OCI-M1 (cell line): ENCODE measurements at regions not wholly inside any gene's neighbourhood (a gene's known extent, or its start where the extent isn't known, plus 50 kb on each side); places are given as distances from the start of the nearest gene placed in this dataset.

ENCODE experiments used
- DNase-seq: peaks from one replicate; lab custom pipeline; 2025; lab: John Stamatoyannopoulos, UW

DNA sequence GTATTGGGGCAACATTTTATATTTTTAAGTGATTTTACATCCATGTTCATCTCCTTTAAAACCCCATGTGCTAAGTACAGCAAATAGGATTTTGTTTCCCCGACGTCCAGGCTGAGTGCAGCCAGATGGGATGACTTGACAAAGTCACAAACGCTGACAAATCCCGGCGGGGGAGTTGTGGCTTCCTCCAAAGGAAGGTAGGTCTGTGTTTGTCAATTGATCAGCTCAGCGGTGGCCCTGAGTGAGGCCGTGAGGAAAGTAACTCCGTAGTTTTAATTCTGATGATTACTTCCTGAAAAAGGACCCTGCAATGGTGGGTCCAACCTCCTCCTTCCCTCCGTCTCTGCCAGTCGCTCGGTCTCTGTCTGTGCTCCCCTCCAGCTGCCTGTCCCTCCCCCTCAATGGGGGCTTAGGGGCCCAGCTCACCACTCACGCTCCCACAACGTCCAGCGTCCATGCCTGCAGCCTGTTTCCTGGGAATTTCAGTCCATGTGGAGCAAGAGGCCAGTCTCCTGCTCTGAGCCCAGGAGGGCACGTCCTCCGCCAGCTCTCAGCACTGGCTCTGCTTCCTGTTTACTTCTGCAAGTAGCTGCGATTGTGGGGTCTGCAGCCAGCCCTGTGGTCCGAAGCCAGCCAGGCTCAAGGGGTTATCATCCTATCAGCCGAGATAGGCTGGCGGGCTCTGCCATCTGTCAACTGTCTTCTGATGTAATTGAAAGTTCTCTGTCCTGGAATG lies 209.4 kb upstream of the FOXF1 start:
- peak; percentile 27 for DNase-seq

DNA sequence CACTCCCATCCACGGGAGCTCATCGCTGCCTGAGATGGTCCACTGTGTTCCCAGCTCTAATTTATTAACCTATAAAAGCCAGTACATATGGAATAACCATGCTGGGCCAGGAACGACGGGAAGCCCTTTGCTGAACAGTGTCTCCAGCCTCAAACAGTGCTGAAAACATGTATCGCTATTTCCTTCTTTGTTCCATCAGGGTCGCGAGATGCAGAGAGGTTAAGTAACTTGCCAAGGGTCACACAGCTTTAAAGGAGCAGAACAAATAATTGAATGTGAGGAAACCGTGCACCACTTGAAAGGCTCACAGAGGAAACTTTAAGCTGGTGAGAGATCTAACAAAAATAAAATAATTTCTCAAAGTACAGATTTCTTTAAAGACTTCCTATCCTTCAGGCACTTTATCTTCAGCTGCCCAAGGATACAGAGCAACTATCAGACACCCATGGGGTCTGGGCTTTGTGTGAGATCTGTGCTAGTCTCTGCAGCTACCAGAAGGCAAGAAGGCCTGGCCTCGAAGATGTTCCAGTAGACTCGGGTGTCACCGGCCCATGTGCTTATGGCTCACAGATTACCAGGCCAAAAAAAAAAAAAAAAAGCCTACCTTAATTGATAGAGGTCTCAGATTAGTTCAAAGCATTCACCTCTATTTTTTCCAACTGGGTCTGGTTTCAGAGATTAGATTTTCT lies 207.8 kb upstream of the FOXF1 start:
- DNase-seq: no peak

DNA sequence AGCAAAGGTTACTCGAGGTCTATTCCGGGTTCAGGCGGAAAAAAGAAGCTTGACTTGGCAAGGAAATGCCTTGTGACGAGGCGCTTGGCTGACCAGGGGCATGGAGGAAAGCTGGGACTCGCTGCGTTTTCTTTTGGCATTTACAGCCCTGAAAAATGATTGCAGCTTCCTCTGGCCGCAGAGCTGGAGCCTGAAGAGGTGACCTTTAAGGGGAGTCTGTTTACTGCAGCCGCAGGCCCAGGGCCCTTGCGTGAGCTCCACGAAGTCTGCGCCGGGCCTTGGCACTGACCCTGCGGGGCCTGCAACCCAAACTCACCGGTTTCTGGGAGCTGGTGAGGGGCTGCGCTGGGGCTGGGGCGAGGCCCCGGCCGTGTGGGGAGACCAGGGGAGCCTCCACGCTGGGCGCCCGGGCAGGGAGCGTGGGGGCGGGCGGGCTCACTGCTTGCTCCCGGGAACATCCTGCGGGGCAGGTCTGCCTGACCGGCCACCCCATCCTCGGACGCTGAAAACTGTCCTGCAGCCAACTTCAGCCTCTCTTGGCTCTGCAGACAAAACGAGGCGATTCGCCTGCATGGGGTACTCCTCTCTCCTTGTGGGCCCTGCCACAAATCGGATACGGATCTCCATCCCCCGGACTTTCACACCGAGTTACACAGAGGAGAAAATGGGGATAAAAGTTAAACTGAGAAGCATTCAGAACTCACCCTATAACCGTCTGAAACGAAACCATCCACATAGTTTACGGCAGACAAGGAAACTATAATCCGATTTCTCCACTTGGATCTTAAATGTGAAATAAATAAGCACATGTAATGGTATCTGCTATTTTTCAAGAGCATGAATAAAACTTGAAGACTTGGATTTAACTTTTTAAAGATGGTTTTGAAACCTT lies 206.3 kb upstream of the FOXF1 start:
- no peak for DNase-seq

DNA sequence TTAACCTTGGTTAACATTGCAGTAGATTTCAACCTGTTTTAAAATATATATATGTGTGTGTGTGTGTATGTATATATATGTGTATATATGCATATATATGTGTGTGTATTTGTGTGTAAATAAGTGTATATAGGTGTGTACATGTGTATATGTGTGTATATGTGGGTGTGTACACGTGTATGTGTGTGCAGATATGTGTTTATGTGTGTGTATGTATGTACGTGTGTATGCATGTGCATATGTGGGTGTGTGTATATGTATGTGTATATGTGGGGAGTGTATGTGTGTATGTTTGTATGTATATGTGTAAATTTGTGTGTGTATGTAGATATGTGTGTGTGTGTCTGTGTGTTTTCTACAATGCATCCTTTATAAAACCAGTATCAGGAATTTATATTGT lies 205.5 kb upstream of the FOXF1 start:
- no peak for DNase-seq

DNA sequence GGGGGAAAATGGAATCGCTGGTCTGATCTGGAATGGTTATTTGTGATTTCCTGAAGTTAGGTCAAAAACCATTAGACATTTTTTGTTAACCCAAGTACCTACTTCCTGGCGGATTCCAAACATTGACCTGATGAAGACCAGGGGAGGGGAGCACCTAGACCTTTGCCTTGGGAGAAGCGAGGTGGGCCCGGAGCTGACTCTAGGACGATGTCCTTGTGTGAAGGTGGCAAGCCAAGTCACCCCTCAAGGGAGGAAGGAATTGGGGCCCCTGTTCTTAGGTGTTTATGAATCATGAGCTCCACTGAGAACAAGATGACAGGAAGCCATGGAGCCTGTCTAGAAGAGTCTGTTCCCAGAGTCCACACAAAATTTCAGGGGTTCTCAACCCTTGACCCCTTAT lies 204.9 kb upstream of the FOXF1 start:
- DNase-seq: no peak

DNA sequence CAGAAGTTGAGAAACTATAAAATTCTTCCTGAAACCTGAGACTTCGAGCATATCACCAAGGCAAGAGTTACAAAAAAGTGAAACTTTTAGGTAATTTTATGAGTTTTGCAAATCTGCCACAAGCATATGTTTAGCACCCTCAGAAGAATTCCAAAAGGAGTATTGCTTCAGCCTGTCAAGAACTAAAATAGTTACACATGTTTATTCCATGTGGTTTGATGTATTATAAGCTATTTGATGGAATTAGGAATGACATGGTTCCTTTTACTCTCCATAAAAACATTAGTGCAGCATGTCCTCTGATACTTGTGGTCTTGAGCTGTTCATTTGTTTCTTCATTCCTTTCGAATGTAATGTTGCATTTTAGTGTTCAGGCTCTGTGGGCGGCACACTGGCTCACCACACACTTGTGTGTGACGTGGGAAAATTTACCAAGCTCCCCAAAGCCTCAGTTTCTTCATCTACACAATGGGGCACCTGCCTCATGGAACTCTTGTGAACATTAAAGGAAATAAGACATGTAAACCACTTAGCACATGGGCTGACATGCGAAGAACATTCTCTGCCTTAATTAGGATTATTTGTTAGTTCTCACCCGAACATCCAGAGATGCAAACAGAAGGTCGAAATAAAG lies 204.2 kb upstream of the FOXF1 start:
- no peak for DNase-seq

DNA sequence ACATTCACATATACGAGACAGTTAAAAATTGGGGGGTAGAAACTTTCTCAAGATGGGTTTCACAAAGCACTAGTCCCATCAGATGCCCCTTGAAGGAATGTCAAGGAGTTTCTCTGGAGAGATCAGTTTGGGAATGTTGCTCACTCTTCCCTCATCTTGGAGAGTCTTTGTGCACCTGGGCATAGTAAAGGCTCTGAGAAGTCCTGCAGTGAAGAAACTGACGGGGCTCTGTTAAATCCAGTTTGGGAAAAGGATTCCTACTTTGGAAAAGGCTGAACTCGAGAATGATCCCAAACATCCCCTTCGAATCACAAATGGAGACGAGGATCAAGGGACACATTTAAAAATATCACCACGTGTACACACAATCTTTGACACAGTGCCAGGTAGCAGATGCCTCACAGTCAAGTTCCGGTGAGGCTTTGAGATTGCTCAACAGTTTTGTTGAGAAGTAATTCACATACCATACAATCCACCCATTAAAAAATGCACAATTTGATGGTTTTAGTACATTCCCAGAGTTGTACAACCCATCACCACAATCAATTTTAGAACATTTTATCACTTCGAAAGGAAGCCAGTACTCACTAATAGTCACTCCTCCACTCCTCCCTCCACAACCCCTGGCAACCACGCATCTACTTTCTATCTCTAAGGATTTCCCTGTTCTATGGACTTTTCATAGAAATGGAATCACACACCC lies 203.4 kb upstream of the FOXF1 start:
- no peak for DNase-seq

DNA sequence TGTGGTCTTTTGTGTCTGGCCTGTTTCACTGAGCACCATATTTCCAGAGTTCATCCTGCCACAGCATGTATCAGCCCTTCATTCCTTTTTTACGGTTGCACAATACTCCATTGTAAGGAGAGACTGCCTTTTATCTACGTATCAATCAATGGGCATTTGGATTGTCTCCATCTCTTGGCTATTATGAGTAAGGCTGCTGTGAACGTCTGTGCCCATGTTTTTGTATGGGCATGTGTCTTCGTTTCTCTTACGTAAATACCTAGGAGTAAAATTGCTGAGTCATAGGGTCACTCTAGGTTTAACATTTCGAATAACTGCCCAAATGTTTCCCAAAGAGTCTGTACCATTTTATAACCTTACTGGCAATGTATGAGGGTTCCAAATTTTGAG lies 202.8 kb upstream of the FOXF1 start:
- DNase-seq: no peak

DNA sequence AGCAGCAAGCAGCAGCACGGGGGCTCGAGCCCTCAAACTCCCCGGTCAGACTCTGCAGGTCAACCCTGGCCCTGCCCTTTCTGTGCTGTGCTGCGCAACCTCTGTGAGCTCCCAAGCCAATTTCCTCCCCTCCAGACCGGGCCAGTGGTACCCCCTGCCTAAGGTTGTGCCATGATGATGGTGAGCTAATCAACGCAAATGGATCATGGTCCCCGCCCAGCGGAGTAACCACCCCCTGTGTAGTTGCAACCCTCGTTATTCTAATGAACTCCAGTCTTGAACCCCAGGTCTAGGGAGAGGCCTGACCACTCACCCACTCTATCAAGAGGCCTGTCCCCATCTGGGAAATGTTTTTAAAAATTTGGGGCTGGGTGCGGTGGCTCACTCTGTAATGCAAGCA lies 201.8 kb upstream of the FOXF1 start:
- DNase-seq: no peak

DNA sequence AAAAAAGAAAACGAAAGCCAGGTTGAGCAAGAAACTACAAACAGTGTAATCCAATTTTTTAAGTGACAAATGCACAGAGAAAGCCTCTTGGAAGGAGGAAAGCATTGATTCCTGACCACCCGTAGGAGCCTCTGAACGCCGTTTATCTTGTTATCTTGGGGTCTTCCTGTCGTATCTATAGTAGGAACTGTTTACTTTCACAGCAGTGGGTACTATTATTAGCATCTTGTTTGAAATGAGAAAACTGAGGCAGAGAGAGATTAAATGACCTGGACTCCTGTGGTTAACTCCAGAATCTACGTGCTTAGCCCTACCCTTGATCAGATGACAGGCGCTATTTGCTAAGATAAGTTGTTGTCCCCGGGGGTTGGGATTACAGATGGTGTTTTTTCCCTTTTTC lies 196.7 kb upstream of the FOXF1 start:
- DNase-seq: no peak

DNA sequence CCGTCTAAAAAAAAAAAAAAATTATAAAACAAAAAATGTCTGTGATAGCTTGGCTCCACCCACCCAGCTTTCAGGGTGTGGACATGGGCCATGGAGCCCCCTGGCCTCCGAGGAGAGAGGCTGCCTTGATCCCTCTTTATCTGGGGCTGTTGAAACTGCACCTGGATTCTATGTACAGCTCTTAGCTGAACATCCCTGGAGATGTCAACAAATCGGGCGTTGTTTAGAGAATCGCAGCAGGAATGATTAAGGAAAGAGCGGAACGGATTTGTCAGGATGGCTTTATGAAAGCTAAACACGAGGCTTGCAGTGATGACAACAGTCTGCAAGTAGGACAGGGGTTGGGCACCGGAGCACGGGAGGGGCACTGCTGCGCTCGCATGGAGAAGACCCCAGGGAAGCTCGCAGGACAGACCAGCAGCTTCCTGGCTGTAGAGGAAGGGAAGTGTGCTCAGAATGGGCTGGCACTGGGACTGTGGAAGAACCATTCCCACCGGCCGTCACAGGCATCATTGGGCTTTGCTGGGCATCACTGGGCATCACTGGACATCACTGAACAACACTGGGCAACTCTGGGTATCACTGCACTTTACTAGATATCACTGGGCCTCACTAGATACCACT lies 195.8 kb upstream of the FOXF1 start:
- no peak for DNase-seq

DNA sequence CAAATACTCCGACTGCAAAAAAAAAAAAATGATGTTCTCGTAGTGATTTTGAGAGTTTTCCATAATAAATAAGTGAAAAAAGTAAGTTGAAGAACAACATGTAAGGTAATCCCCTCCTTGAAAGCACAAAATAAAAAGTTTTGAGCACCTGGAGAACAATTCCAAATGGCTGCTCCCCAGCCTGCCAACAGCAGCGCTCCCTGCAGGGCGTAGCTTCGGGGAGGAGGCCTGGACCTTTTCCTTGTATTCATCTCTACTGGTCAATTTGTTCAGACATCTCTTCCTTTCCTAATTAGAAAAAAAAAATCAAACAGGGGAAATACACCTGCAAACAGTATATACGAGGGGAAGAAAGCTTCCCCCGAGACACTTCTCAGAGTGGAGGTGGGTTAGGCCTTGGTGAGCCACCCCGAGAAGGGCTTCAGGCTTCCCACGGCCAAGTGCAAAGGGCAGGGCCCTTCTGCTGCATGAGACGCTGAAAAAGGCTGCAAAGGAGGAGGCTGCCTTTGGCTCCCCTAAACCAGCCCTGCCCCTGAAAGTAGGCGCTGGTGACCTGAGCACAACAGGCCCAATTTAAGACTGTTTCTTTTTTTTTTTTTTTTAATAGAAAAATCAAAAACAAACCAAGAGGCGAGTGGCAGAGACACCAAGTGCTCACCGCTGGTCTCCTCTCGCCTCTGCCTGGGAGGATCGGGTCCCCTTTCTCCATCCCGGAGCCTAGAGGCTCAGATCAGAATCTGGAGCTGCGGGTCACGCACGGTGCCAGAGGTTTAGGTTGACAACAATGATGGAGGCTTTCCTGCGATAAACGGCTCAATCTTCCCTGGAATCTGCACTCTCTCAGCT lies 193.1 kb upstream of the FOXF1 start:
- DNase-seq: no peak

DNA sequence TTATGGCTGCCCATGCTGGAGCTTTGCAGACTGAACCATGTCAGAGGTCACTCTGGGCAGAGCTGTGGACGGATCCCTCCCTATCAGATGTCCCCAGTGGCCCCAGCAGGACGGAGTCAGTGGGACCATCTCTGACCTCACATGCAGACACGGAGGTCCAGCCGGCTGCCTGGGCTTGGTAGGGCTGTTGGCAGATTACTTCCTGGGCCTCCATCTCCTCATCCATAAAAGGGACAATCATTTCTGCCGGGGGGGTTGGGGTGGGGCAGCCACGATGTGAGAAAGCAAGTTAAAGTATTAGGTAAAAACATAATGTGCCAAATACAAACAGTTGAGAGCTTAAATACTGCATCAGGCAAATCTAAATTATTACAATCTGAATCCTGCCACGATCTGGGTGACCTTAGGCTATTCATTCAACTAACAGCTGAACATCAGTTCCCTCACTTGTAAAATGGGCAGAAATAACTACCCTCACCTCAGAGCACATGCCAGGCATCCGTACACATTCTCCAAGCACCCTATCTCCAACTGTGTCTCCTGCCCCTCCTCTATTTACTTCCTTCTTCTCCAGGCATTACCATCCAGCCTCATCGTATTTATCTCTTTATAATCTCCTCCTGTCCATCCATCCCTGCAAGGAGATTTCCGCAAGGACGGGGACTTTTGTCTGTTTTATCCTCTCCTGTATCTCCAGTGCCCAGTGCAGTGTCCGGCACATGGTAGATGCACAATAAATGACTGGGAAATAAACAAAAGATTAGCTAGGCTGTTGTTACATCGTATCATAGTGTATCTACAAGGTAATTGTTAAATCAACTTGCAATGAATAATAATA lies 192.3 kb upstream of the FOXF1 start:
- DNase-seq: no peak

DNA sequence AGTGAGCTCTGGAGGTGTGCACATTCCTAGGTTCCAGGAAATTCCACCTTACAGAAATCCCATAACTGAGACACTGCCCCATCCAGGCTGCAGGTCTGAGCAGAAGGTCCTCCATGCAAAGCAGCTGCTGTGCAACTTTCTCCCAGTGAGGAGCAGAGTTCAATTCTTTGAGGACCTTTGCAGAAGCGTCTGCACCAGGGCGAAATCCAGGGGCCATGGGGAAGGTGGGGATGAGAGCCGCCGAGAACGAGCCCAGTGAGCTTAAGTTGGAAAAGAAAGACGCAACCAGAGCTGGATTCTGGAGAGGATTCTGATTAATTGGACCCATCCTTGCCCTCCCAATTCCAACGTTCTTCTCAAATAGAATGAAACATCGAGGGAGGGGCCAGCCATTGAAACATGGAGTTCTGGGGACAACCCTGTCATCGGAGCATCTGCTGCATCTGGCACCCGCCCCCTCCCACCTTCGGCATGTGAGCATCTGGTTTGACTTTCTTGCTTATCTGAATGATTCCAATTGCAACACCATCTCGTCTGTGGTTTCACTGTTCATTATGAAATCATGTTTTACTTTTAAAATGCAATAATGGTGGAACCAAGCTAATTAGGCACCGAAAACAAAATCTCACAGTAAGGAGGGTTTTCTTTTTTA lies 190.6 kb upstream of the FOXF1 start:
- no peak for DNase-seq

DNA sequence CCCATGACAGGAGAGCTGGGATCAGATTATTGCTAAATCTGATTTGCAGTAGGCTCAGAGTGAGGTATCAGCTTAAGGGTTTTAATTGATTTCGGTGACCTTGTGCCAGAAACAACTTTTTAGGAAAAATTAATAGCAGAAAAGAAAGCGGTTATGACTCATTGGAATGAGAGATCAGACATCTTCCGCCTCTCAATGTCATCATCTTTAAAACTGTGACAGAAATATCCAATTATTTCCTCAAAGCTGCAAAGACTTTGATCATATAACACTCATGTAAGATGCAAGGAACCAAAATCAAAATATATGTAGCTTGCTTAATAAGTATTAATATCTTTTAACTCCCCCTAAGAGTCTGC lies 190.1 kb upstream of the FOXF1 start:
- DNase-seq: no peak

DNA sequence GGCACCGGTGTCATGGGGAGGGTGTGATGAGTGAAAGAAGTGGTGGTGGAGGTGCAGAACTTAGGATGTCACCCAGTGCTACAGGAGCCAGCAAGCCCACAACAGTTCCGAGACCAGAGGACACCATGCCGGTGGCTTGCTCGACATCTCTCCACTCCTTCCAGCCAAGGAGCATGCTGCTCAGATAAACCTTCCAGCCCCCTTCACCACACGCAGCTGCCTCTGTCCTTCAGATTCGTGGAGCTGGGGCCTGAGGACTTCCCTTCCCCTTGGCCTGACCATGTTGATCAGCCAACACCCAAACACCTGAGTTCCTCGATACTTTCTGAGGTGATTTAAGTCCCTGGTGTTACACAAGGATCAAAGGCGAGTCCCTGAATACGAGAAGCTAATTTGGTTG lies 188.8 kb upstream of the FOXF1 start:
- DNase-seq: no peak

DNA sequence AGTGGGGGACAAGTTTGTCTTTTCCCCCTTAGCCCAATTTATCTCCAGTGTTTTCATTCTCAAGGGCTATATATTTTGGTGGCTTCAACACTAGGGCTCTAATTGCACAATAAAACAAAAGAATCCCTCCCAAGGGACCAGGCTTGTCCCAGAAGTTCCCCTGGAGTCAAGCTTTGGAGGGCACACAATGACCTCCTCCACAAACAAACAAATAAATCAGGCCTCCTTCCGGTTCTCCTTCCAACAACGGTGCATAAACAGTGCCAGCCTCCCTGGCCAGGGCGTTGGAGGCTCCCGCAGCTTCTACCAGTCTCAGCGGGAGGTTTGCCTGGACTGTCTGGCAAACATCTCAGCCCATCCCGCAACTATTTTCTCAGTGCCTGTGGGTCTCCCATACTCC lies 188.0 kb upstream of the FOXF1 start:
- DNase-seq: no peak

DNA sequence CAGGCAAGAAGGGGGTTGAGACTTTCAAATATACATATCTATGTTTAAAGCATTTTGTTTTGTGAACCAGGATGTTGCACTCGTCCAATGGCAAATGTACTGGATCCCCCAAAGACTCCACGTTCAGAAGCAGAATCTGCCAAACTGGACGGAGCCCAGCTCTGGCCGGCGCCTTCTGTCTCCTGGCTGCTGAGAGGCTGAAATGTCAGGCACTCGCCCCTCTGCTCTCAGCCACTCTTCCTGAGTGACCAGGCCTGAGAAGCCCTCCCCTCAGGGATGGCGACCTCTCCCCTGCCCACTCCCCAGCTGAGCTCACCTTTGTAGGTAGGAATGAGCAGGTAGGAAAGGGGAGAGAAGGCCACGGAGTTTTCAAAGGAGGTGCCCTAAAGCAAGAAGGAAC lies 187.5 kb upstream of the FOXF1 start:
- no peak for DNase-seq

DNA sequence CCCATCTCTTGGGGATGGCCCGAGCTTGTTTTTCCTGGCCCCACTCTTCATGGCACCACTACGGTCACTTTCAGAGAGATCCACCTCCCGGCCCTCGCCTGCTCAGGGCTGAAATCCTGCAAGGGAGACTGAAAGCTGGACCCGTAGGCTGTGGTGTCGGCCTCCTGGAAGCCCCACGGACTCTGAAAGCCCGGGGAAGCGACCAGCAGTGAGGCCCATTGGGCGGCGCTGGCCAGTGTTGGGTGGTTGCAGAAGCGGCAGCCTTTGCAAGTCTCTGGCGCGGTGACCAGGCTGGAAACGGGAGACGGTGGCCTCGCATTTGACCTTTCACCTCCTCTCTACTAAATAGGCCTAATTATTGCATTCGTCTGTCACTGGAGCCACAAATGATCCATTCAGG lies 186.0 kb upstream of the FOXF1 start:
- DNase-seq: no peak
